Non-pigmented ciliary epithelial cell (primary cell): ENCODE measurements at regions not wholly inside any gene's neighbourhood (a gene's known extent, or its start where the extent isn't known, plus 50 kb on each side); places are given as distances from the start of the nearest gene placed in this dataset.

Experiments
- DNase-seq: peaks from one replicate; pipeline ENCODE4 v3.0.0-alpha.2; 2010; ENCODE audit warnings: low read depth

- no peak for DNase-seq
These were observed 204.8 kb upstream of the SYT4 start for GRCh38 chr18:43482136-43482535.

GRCh38 chr18:43482600-43482999 lies 205.3 kb upstream of the SYT4 start:
- no peak for DNase-seq

GRCh38 chr18:43484710-43485109 lies 207.4 kb upstream of the SYT4 start:
- DNase-seq = no peak

GRCh38 chr18:43485545-43485963 lies 208.3 kb upstream of the SYT4 start:
- no peak for DNase-seq

- no peak for DNase-seq
These were observed 209.2 kb upstream of the SYT4 start for GRCh38 chr18:43486462-43486861.

GRCh38 chr18:43501099-43501498 lies 223.8 kb upstream of the SYT4 start:
- no peak for DNase-seq

DNA sequence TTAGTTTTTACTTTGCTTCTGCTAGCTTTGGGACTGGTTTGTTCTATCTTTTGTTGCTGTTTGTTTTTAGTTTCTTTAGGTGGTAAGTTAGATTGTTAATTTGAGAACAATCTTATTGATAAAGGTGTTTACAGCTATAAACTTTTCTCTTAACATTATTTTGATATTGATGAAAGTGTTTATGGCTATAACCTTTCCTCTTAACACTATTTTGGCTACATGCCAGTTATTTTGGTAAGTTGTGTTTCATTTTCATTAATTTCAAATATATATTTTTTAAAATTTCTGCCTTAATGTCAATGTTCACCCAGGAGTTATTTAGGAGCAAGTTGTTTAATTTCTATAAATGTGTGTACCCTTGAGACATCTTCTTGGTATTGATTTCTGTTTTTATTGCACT lies 229.6 kb upstream of the SYT4 start:
- DNase-seq = no peak

DNA sequence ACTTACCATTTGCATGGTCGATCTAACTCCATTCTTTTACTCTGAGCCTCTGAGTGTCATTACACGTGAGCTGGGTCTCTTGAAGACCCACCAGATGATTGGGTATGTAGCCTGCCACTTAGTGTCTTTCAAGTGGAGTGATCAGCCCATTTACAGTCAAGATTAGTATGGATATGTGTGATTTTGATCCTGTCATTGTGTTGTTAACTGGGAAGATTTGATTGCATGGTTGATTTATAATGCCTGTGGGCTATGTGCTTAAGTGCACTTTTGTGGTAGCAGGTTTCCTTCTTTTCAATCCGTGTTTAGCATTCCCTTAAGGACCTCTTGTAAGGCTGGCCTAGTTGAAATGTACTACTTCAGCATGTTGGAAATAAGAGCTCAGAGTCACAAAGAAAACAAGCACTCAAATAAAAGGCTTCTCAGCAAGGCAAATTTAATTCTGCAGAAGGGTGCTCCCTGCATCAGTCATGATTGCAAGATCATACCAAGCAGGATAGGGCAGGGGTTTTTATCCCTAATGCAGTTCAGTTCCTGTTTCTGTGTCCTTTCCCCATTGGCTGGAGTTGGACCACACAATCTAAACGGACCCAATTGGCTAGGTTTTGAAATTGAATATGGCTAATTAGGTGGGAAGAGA lies 230.7 kb upstream of the SYT4 start:
- DNase-seq = no peak

- DNase-seq = no peak
These were observed 237.5 kb upstream of the SYT4 start for GRCh38 chr18:43514747-43515146.

GRCh38 chr18:43515481-43515880 lies 238.2 kb upstream of the SYT4 start:
- DNase-seq = no peak

GRCh38 chr18:43524260-43524659 lies 247.0 kb upstream of the SYT4 start:
- no peak for DNase-seq

DNA sequence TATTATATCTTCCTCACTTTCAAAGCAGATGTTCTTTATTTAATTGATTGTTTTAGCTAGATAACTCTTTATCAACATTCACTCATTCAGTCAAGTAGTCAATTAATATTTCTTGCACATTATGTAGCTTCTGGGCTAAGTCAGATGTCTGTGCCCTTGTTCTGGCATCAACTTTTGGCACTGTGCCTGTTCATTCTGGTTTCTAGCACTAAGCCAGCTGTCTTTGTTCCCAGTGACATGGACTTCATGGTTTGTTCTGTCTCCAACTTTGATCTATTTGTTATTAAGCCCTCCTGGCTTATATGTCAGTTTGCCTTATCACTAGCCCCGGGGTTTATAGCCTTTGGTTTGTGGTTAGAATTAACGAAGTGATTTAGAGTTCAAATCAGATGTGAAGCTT lies 247.9 kb upstream of the SYT4 start:
- DNase-seq = no peak

- no peak for DNase-seq
These were observed 249.3 kb upstream of the SYT4 start for GRCh38 chr18:43526426-43527145.

DNA sequence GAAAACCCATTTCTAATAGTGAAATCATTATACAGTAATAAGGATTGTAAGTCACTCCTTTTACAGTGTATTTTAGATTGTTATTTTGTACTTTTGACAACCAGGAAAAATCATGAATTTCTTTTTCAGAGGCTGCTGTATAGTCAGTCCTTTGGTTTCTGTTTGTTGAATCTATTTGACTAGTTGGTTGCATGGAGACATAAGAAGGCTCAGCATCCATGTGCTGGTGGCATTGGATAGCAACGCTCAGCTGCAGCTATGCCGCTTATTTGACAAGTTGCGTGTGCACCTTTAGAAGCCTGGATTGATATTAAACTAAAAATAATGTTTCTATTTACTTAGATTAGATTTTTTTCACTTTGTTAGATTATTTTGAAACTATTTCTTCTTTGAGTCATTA lies 254.1 kb upstream of the SYT4 start:
- no peak for DNase-seq

DNA sequence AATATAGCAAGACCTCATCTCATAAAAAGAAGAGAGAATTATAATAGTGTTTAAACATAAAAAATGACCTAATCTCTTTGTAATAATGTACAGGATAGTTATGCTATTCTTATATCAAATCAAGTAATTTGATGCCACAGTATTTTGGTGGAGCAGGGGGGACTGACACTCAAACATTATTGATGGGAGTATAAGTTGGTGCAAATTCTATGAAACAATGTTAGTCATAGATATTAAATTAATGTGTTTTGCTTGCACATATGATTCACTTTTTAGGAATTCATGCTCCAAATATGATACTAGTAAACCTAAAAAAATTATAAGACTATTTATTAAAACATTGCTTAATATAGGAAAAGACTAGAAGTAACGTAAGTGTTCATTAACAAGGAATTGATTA lies 256.1 kb upstream of the SYT4 start:
- DNase-seq = no peak

- DNase-seq = no peak
These were observed 257.2 kb upstream of the SYT4 start for GRCh38 chr18:43534511-43534910.

GRCh38 chr18:43539862-43540261 lies 262.6 kb upstream of the SYT4 start:
- DNase-seq = no peak

- DNase-seq = no peak
These were observed 264.7 kb upstream of the SYT4 start for GRCh38 chr18:43542016-43542415.

DNA sequence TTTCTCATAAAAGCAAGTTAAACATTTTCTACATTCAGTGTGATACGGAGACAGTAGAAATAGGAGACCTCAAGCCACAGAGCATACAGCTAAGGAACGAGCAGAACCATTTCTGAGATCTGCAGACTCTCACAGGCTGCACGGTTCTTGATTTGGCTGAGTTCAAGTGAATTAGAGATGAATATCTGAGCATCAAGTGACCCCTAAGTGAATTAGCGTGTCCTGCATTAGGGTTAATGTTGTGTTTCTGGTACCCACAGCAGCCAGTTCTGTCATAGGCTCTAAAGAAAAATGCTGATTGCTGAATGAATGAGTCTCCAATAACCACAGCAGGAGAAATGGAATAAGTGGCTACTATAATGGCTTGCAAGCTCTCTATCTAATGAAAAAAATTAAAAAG lies 265.9 kb upstream of the SYT4 start:
- no peak for DNase-seq

GRCh38 chr18:43547456-43547855 lies 270.2 kb upstream of the SYT4 start:
- DNase-seq = no peak

DNA sequence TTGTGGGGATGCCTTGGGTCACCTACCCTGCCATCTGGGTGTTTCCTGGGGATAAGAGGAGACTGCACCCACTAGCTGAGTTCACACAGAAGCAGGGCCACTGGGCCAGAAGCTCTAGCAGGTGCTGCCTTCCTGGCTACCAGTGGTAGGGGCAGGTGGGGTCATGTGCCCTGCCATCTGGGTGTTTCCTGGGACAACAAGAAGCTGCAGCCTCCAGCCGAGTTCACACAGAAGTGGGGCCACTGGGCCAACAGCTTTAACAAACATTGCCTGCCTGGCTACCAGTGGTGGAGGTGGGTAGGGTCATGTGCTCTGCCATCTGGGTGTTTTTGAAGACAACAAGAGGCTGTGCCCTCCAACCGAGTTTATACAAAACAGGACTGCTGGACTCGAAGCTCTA lies 282.2 kb upstream of the SYT4 start:
- no peak for DNase-seq

- DNase-seq = no peak
These were observed 286.5 kb upstream of the SYT4 start for GRCh38 chr18:43563780-43564179.

DNA sequence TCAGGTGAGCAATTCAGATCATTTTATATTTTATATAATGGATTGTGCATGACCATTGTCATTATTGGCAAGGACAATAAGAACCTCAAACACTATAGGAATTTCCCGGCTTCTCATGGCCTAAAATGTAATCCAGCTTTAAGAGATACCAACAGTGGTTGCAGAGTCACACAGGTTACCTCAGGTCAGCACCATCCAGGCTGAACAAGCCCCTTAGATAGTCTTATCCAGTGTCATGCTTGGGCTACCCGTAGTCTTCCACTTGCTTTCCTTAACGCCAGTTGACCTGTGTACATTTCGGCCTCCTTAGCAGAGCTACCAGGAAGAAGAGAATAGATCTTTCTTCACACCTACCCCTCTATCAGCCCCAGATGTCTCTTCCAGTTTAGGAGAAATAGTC lies 293.3 kb upstream of the SYT4 start:
- no peak for DNase-seq

GRCh38 chr18:43571078-43571689 lies 293.9 kb upstream of the SYT4 start:
- DNase-seq = peak; percentile 20
